ENCODE measurements at regions not wholly inside any gene's neighbourhood (a gene's known extent, or its start where the extent isn't known, plus 50 kb on each side); places are given as distances from the start of the nearest gene placed in this dataset.

GRCh38 chr11:113634940-113635575 lies 71.0 kb downstream of the TMPRSS5 start (continued):
- no peak for TF ChIP-seq ZNF740 (CRISPR knock-in tag; IDR thresholded peaks at IDR 0.05)
- no peak for TF ChIP-seq ZNF740 (tag; IDR thresholded peaks at IDR 0.05)
- no peak for TF ChIP-seq ZNF518B (CRISPR knock-in tag; IDR thresholded peaks at IDR 0.05)
- TF ChIP-seq ELF4 (CRISPR knock-in tag; IDR thresholded peaks at IDR 0.05): no peak
- TF ChIP-seq EP400 (IDR thresholded peaks at IDR 0.05): peak; percentile 65
- no peak for TF ChIP-seq HMG20B (CRISPR knock-in tag; IDR thresholded peaks at IDR 0.05)
- peak; percentile 47; the same call in 1 of the 2 replicates for TF ChIP-seq HDAC2 (IDR thresholded peaks at IDR 0.05)
- no peak for TF ChIP-seq ZNF57 (CRISPR knock-in tag; IDR thresholded peaks at IDR 0.05)
- no peak for TF ChIP-seq RFX1 (IDR thresholded peaks at IDR 0.05)
- TF ChIP-seq RNF2 (IDR thresholded peaks at IDR 0.05): no peak
- TF ChIP-seq GABPB1 (CRISPR knock-in tag; IDR thresholded peaks at IDR 0.05): no peak
- TF ChIP-seq MAFG (tag; conservative IDR thresholded peaks at IDR 0.05): peak; percentile 91
- no peak for TF ChIP-seq HBP1 (CRISPR knock-in tag; IDR thresholded peaks at IDR 0.05)
- TF ChIP-seq SAFB (IDR thresholded peaks at IDR 0.05; ENCODE audit: borderline replicate concordance, low read depth, low read length): no peak
- TF ChIP-seq TAF15 (IDR thresholded peaks at IDR 0.05; ENCODE audit: low read depth, low read length): no peak
- no peak for TF ChIP-seq FIP1L1 (IDR thresholded peaks at IDR 0.05; ENCODE audit: low read depth, low read length, poor library complexity, severe bottlenecking)
- TF ChIP-seq ZNF764 (CRISPR knock-in tag; IDR thresholded peaks at IDR 0.05; ENCODE audit: low read depth): no peak
- TF ChIP-seq ZNF830 (CRISPR knock-in tag; IDR thresholded peaks at IDR 0.05): no peak
- no peak for TF ChIP-seq CCAR2 (IDR thresholded peaks at IDR 0.05; ENCODE audit: low read depth, low read length)
- no peak for TF ChIP-seq ASH1L (IDR thresholded peaks at IDR 0.05; ENCODE audit: borderline replicate concordance, low read depth, partially characterized antibody)
- TF ChIP-seq ZNF436 (CRISPR knock-in tag; IDR thresholded peaks at IDR 0.05): no peak

Data from K562 (cell line).